ENCODE measurements at regions not wholly inside any gene's neighbourhood (a gene's known extent, or its start where the extent isn't known, plus 50 kb on each side); places are given as distances from the start of the nearest gene placed in this dataset.
A peak's percentile ranks its signal among the peaks of the same experiment; 100 is the strongest.

GRCh38 chr15:98085003-98085639 is 124.6 kb downstream of the ARRDC4 start:
- peak; percentile 48 to 51 for TF ChIP-seq CTCF (IDR thresholded peaks at IDR 0.05)
- TF ChIP-seq POLR2AphosphoS5 (IDR thresholded peaks at IDR 0.05), result no peak

Data from suprapubic skin (tissue), 3 donors.